NCI-H2081 (cell line): ENCODE measurements at regions not wholly inside any gene's neighbourhood (a gene's known extent, or its start where the extent isn't known, plus 50 kb on each side); places are given as distances from the start of the nearest gene placed in this dataset.
A peak's percentile ranks its signal among the peaks of the same experiment; 100 is the strongest.
"Not testable (repeated sequence)": the region's sequence is repeated elsewhere in the genome, so short reads cannot be mapped to it uniquely, and the experiment has no call there.

Source experiments
- DNase-seq, 2 experiments: peaks; one replicate each; lab custom pipeline; 2025; lab: John Stamatoyannopoulos, UW

DNA sequence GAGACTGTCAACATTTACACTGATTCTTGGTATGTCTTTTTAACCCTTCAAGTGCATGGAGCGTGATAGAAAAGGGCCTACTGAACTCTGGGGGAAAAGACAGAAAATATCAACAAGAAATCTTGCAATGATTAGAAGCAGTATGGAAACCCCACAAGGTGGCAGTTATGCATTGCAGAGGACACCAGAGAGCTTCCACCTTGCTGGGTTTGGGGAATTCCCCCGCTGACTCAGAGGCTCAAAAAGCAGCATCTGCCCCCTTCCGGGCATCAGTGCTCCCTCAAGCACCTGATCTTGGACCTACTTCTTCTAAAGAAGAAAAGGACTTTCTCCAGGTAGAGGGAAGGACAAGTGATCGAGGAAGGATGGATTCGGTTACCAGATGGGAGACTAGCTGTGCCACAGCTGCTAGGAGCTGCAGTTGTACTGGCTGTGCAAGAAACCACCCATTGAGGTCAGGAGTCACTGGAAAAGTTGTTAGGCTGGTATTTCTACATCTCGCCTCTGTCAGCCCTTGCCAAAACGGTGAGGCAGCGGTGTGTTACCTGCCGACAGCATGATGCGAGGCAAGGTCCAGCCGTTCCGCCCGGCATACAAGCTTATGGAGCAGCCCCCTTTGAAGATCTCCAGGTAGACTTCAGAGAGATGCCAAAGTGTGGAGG is 102.8 kb upstream of the OSBPL11 start:
- DNase-seq: not testable (repeated sequence)

- DNase-seq: no peak
Observed at GRCh38 chr3:125715651-125716050, 120.4 kb upstream of the OSBPL11 start.

DNA sequence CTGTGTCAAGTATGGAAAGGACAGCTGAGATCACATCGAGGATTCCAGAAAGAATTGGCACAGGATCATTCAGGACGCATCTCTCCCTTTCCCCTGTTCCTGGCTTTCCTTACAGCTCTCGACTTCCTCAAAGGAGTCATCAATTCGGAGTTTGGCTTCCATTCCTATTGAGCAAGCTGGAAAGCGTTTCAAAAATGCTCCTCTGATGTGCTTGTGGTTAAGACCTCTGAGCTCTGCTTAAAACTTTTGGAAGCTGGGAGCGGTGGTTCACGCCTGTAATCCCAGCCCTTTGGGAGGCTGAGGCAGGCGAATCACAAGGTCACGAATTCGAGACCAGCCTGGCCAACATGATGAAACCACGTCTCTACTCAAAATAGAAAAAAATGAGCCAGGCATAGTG is 136.9 kb upstream of the OSBPL11 start:
- DNase-seq: not testable (repeated sequence)

DNA sequence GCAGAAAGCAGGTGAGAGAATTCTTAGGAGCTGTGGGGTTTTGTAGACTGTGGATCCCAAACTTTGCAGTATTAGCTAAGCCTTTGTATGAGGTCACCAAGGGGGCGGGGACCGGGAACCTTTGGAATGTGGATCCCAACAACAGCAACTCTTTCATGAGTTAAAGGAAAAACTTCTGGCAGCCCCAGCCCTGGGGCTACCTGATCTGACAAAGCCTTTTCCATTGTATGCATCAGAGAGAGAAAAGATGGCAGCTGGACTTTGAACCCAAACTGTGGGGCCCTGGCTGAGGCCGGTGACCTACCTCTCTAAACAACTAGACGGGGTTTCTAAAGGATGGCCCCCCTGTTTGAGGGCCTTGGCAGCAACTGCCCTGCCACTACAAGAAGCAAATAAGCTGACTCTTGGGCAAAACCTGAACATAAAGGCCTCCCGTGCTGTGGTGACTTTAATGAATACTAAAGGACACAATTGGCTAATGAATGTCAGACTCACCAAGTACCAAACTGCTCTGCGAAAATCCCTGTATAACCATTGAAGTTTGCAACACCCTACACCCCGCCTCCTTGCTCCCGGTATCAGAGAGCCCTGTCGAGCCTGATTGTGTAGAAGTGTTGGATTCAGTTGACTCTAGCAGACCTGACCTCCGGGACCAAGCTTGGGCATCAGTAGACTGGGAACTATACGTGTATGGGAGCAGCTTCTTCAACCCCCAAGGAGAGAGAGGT is 146.9 kb upstream of the OSBPL11 start:
- DNase-seq: not testable (repeated sequence)

DNA sequence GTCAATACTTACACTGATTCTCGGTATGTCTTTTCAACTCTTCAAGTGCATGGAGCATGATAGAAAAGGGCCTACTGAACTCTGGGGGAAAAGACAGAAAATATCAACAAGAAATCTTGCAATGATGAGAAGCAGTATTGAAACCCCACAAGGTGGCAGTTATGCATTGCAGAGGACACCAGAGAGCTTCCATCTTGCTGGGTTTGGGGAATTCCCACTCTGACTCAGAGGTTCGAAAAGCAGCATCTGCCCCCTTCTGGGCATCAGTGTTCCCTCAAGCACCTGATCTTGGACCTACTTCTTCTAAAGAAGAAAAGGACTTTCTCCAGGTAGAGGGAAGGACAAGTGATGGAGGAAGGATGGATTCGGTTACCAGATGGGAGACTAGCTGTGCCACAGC is 147.5 kb upstream of the OSBPL11 start:
- DNase-seq: not testable (repeated sequence)

DNA sequence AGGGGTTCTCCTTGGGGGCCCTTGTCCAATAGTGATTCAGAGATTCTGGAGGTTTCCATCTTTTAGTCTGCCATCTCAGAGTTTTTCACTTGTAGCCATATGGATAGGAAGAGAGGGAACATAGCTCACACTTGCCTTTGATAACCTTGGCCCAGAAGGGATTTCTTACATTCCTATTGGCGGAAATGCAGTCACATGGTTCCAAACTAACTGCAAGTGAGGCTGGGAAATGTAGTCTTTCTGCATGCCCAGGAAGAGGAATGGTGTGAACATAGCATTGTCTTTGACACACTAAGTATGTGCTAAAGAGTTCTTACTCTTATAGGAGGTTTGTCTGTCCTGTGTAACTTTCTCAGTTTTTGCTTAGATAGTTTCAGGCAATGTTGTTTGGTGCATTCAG is 161.8 kb upstream of the OSBPL11 start:
- not testable (repeated sequence) for DNase-seq

DNA sequence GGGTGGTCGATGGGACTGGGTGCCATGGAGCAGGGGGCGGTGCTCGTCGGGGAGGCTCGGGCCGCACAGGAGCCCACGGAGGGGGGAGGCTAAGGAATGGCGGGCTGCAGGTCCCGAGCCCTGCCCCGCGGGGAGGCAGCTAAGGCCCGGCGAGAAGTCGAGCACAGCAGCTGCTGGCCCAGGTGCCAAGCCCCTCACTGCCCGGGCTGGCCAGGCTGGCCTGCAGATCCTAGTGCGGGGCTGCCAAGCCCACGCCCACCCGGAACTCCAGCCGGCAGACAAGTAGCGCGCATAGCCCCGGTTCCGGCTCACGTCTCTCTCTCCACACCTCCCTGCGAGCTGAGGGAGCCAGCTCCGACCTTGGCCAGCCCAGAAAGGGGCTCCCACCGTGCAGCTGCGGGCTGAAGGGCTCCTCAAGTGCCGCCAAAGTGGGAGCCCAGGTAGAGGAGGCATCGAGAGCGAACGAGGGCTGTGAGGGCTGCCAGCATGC is 163.4 kb upstream of the OSBPL11 start:
- not testable (repeated sequence) for DNase-seq

DNA sequence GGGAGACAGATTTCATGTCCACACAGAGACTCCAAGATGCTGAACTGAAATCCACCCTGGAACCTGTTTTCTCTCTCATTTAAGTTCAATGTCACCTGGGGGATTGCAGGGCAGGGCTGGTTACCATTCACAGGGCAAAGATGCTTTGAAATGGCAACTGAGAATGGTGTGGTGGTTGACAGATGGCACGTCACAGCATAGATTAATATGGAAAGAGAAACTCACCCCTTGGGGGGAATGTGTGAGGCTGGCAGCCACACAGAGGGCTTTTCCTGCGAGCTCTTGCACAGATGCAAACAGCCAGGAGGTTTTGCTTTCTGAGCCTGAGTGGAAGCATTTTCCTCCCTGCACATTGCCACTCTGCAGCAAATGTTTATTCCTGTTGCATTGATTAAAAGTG is 167.3 kb upstream of the OSBPL11 start:
- not testable (repeated sequence) for DNase-seq

GRCh38 chr3:125766285-125766826 is 171.1 kb upstream of the OSBPL11 start:
- peak; percentile 40 to 51 for DNase-seq

DNA sequence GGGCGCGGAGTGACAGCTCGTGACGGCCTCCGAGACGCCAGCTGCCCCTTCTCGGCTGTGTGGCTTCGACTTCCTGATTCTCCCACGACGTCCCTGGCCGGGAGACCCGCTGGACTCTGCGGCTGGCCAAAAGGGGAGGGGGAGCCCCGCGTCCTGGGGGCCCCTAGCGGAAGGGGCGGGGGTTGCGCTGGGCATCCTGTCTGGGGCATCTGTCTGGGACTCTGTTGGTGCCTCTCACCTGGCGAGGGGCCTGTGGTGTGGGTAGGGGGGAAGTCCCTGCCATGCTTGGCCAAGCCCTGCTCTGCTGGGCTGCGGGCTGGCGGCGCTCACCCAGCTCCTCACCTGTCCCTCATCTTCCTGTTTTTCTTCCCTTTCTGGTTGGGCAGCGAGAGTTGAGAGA is 171.6 kb upstream of the OSBPL11 start:
- DNase-seq: not testable (repeated sequence)

DNA sequence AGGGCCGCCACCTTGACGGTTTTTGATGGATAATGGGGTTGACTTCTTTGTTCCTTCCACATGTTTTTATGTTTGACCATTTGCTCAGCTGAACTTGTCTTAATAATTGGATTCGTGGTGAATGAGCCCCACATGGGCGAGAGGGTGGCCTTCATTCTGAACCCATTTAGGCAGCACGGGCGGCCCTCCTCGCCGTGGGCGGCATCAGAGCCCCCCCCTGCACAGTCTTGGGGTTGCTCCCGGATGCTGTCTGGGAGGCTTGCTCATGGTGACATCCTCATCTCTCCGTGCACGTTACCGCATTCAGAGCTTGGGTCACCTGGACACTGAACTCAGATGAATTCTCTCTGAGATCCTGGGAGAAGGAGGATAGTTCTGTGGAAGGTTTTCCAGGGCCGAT is 172.3 kb upstream of the OSBPL11 start:
- no peak for DNase-seq

- DNase-seq: not testable (repeated sequence)
Observed at GRCh38 chr3:125768821-125769220, 173.5 kb upstream of the OSBPL11 start.

- not testable (repeated sequence) for DNase-seq
Observed at GRCh38 chr3:125771506-125771905, 176.2 kb upstream of the OSBPL11 start.

DNA sequence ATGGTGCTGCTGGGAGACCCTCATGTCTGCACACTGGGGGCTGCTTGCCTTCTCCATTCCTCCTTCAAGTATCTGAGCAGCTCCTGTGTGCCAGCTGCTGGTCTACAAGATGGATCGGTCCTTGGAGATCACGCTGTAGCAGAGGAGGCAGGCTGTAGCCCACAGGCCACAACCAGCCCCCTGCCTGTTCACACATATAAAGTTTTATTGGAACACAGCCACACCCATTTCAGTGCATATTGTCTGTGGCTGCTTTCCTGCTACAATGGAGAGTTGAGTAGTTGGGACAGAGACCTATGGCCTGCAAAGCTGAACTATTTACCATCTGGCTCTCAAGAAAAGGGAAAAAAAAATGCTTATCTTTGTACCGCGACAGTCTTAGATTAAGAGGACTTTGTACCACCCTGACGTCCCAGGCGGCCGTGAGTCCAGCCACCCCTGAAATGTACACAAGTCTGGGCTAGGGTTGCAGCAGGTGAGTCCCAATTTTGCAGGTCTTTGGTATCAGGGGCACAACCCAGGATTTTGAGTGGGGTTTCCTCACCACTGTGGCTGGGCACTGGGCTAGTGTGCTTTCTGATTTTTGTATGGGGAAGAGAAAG is 179.2 kb upstream of the OSBPL11 start:
- DNase-seq: not testable (repeated sequence)

- not testable (repeated sequence) for DNase-seq
Observed at GRCh38 chr3:125775106-125775505, 179.8 kb upstream of the OSBPL11 start.

DNA sequence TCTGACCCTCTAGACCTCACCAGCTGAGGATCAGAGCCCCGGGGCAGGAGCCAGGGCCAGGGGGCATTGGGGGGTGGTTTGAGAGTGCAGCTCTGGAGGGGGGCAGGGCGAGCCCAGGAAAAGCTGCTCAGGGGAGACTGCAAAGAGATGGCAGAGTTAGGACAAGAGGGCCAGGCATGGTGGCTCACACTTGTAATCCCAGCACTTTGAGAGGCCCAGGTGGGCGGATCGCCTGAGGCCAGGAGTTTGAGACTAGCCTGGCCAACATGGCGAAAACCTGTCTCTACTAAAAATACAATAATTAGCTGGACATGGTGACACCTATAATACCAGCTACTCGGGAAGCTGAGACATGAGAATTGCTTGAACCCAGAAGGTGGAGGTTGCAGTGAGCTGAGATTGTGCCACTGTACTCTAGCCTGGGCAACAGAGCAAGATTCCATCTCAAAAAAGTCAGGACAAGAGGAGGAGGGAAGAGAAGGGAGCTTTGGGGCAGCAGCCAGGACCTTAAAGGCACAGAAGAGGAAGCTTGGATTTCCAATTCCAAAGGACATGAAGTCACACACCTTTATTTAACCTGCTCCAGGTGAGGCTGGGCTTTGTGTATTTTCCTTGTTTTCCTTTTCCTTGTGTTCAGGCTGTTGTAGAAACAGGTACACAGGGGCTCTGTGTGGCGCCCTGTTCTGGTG is 180.5 kb upstream of the OSBPL11 start:
- DNase-seq: not testable (repeated sequence)

- DNase-seq: not testable (repeated sequence)
Observed at GRCh38 chr3:125779276-125779675, 184.0 kb upstream of the OSBPL11 start.

DNA sequence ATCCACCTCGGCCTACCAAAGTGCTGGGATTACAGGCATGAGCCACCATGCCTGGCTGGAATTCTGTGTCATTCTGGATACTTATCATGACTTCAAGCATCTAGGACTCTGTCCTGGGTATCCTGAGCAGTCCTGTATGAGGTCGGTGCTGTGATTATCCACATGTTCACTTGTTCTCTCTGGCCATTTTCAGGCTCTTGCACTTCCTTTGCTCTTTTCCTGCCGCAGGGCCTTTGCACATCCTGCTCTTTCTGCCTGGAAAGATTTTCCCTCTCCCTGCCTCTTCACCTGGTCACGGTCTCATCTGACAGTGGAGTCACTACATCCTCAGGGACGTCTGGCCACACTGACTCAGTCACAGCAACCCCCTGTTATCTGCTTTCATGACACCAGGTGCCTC is 184.6 kb upstream of the OSBPL11 start:
- not testable (repeated sequence) for DNase-seq

- DNase-seq: not testable (repeated sequence)
Observed at GRCh38 chr3:125781678-125782077, 186.4 kb upstream of the OSBPL11 start.

GRCh38 chr3:125790312-125790711 is 178.7 kb upstream of the ROPN1B start:
- DNase-seq: not testable (repeated sequence)

DNA sequence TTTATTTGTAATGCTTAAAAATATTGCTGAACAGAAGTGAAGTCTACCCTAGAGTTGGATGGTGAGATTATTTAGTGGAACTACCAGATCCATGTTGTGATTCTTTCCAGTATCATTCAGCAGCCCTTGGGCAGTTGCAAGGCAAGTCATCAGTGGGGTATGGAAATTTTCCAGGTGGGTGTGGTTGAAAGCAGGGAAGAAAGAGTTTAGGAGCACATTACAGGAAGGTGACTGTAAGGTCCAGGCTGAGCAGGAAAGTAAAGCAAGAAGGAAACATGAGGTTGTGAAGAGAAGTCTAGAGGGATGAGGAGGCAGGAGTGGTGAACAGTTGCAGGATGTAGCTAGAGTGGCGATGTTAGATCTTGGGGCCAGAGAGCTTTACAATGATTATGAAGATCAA is 178.0 kb upstream of the ROPN1B start:
- not testable (repeated sequence) for DNase-seq

- not testable (repeated sequence) for DNase-seq
Observed at GRCh38 chr3:125810010-125810409, 159.0 kb upstream of the ROPN1B start.
